OCI-LY7 (cell line): ENCODE measurements at regions not wholly inside any gene's neighbourhood (a gene's known extent, or its start where the extent isn't known, plus 50 kb on each side); places are given as distances from the start of the nearest gene placed in this dataset.

Experiments
- BruUV-seq: library from RNA; stranded (reverse); fragments of 400-500 nt; replicated peaks from 2 replicates; lab custom pipeline; 2021; lab: Mats Ljungman, UMichigan
- CTCF ChIA-PET: fragments of 300-600 bp; sonication (Branson Sonifier 250); formaldehyde crosslinking; loops from one replicate; lab custom pipeline; 2022; ENCODE audit warnings: antibody characterized with exemption; ENCODE audit not compliant: unreplicated experiment; lab: Charles Lee
- POLR2A ChIA-PET: fragments of 300-600 bp; sonication (Branson Sonifier 250); formaldehyde crosslinking; loops from one replicate; lab custom pipeline; 2022; ENCODE audit warnings: antibody characterized with exemption; lab: Charles Lee
- DNase-seq: peaks from one replicate; pipeline ENCODE4 v3.0.0-alpha.2; 2015; ENCODE audit warnings: low spot score
- H2AFZ ChIP-seq: fragments of 200-600 bp; sonication (generic), shearing (Covaris generic); 2 replicates; pipeline ENCODE4 v1.6.1; 2014; ENCODE audit warnings: mild to moderate bottlenecking, antibody characterized with exemption, low read length, moderate library complexity
- H3K27ac ChIP-seq: fragments of 200-600 bp; sonication (generic); 2 replicates; pipeline ENCODE4 v1.5.1; 2014; ENCODE audit warnings: mixed run types, low read depth, mild to moderate bottlenecking, moderate library complexity, low read length, inconsistent platforms; ENCODE audit not compliant: poor library complexity, severe bottlenecking
- H3K36me3 ChIP-seq: fragments of 200-600 bp; sonication (generic); 2 replicates; pipeline ENCODE4 v1.6.1; 2014; ENCODE audit warnings: mild to moderate bottlenecking, antibody characterized with exemption, low read length, moderate library complexity, mixed read lengths; ENCODE audit not compliant: insufficient read depth
- H3K4me1 ChIP-seq: fragments of 200-600 bp; sonication (generic); 2 replicates; pipeline ENCODE4 v1.5.1; 2014; ENCODE audit warnings: mild to moderate bottlenecking, low read length; ENCODE audit not compliant: insufficient read depth, poor library complexity, severe bottlenecking
- H3K4me2 ChIP-seq: fragments of 200-600 bp; sonication (generic); 2 replicates; pipeline ENCODE4 v1.6.1; 2014; ENCODE audit warnings: mild to moderate bottlenecking, low read length
- H3K4me3 ChIP-seq: fragments of 200-600 bp; sonication (generic); 2 replicates; pipeline ENCODE4 v1.5.1; 2014; ENCODE audit warnings: mild to moderate bottlenecking, low read depth, low read length; ENCODE audit not compliant: poor library complexity, severe bottlenecking
- H3K79me2 ChIP-seq: fragments of 200-600 bp; sonication (generic); 2 replicates; pipeline ENCODE4 v1.6.1; 2016; ENCODE audit warnings: low read depth, mild to moderate bottlenecking, low read length, moderate library complexity, mixed read lengths; ENCODE audit not compliant: insufficient read depth
- H3K9me2 ChIP-seq: fragments of 200-600 bp; sonication (generic); 2 replicates; pipeline ENCODE4 v1.6.1; 2016; ENCODE audit warnings: mild to moderate bottlenecking, low read length, mixed read lengths; ENCODE audit not compliant: insufficient read depth
- H3K9me3 ChIP-seq: fragments of 200-600 bp; sonication (generic); 2 replicates; pipeline ENCODE4 v1.6.1; 2014; ENCODE audit warnings: mild to moderate bottlenecking, mixed run types, low read length, mixed read lengths
- H4K20me1 ChIP-seq: fragments of 200-600 bp; sonication (generic); 2 replicates; pipeline ENCODE4 v1.6.1; 2014; ENCODE audit warnings: mild to moderate bottlenecking, antibody characterized with exemption, low read length, moderate library complexity, mixed read lengths; ENCODE audit not compliant: insufficient read depth
- CTCF ChIP-seq: fragments of 200-600 bp; sonication (generic); conservative IDR thresholded peaks from 2 replicates; pipeline ENCODE4 v1.5.1; 2014; ENCODE audit warnings: mild to moderate bottlenecking, antibody characterized with exemption, low read length, moderate library complexity, mixed read lengths
- EZH2phosphoT487 ChIP-seq: fragments of 200-600 bp; sonication (generic); IDR thresholded peaks from 2 replicates; pipeline ENCODE4 v1.6.1; 2018; ENCODE audit warnings: low read depth, borderline replicate concordance, mild to moderate bottlenecking, mixed run types, antibody characterized with exemption, low read length, moderate library complexity, mixed read lengths
- intact Hi-C: fragments of 100-400 bp; cut with micrococcal nuclease; formaldehyde crosslinking; loops from one replicate; pipeline ENCODE4 v1.10.0; 2022; ENCODE audit not compliant: unreplicated experiment

DNA sequence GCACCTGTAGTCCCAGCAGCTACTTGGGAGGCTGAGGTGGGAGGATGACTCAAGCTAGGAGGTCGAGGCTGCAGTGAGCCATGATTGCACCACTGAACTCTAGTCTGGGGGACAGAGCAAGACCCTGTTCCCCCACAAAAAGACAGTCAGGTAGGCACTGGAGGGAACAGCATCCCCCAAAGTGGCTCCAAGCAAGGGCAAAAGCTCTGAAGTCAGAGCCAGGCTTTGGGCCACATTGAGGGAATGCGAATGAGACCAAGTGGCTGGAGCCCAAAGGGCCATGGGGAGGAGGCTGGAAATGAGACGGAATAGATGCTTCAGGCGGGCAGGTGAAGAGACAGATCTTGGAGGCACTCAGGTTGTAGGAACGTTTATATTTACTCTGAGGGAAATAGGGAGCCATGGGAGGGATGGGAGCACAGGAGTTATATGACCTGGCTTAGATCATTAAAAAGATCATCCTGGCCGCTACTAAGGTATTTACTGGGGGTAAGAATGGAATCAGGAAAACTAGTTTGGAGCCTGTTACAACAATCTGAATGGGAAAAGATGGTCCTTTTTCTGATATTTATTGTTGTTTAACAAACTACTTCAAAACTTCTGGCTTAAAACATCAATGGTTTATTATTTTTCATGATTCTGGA is 229.6 kb upstream of the ZNF217 start:
- Histone ChIP-seq H3K36me3 (no peaks in the 10 kb centered on the region), H3K4me2 (no peak overlapping the region), H3K4me3 (no peak overlapping the region), H3K9me2 (no peaks in the 10 kb centered on the region), H3K9me3 (no peaks in the 10 kb centered on the region), H3K4me1 (peaks cover 29% of the 10 kb centered on the region), H3K79me2 (no peaks in the 10 kb centered on the region), H3K27ac (no peak overlapping the region), H2AFZ (no peak overlapping the region), H4K20me1 (no peaks in the 10 kb centered on the region)
- POLR2A ChIA-PET: interaction anchor here (0.6 kb wide), 1 partner anchor 1635 kb away, joined by 3 read pairs; no protein-coding TSS in a partner anchor
- DNase-seq: no peak
- no peak for TF ChIP-seq CTCF
- no peak for TF ChIP-seq EZH2phosphoT487
- no TSS peak for BruUV-seq
- intact Hi-C loops: no loop called here
- CTCF ChIA-PET: no interaction called here

DNA sequence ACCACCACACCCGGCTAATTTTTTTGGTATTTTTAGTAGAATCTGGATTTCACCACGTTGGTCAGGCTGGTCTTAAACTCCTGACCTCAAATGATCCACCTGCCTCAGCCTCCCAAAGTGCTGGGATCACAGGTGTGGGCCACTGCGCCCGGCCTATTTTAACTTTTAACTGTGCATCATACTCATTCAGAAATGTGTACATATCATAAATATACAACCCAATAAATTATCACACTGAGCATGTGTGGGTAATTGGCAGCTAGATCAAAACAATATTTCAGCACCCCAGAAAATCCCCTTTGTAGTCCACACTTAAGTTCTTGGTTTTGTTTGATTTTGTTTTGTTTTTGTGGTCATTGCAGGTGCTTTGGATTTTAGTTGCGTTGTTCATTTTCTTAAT is 228.9 kb upstream of the ZNF217 start:
- H3K4me2 ChIP-seq: no peak overlapping the region
- no TSS peak for BruUV-seq
- no peaks in the 10 kb centered on the region for H3K9me2 ChIP-seq
- no peak overlapping the region for H3K4me3 ChIP-seq
- intact Hi-C loops: no loop called here
- no peak overlapping the region for H3K27ac ChIP-seq
- no peaks in the 10 kb centered on the region for H3K79me2 ChIP-seq
- POLR2A ChIA-PET: no interaction called here
- no peak overlapping the region for H2AFZ ChIP-seq
- H3K4me1 ChIP-seq: peaks cover 22% of the 10 kb centered on the region
- DNase-seq: no peak
- H4K20me1 ChIP-seq: no peaks in the 10 kb centered on the region
- H3K36me3 ChIP-seq: no peaks in the 10 kb centered on the region
- TF ChIP-seq EZH2phosphoT487 (no peak), CTCF (no peak)
- no peaks in the 10 kb centered on the region for H3K9me3 ChIP-seq
- CTCF ChIA-PET: no interaction called here

GRCh38 chr20:53819973-53820451 is 226.4 kb upstream of the ZNF217 start:
- H4K20me1 ChIP-seq: no peaks in the 10 kb centered on the region
- no peaks in the 10 kb centered on the region for H3K9me2 ChIP-seq
- no peak overlapping the region for H3K4me3 ChIP-seq
- intact Hi-C loops: no loop called here
- TF ChIP-seq EZH2phosphoT487: no peak
- no peak for TF ChIP-seq CTCF
- H3K9me3 ChIP-seq: no peaks in the 10 kb centered on the region
- no peaks in the 10 kb centered on the region for H3K79me2 ChIP-seq
- CTCF ChIA-PET: no interaction called here
- BruUV-seq: no TSS peak
- no peak overlapping the region for H3K4me2 ChIP-seq
- no peak overlapping the region for H2AFZ ChIP-seq
- POLR2A ChIA-PET: interaction anchor here (1.2 kb wide), 1 partner anchor 10 kb away, joined by 4 read pairs; no protein-coding TSS in a partner anchor
- no peak overlapping the region for H3K27ac ChIP-seq
- DNase-seq: no peak
- H3K4me1 ChIP-seq: no peaks in the 10 kb centered on the region
- no peaks in the 10 kb centered on the region for H3K36me3 ChIP-seq
